Fibroblast of the aortic adventitia (primary cell): ENCODE measurements at regions not wholly inside any gene's neighbourhood (a gene's known extent, or its start where the extent isn't known, plus 50 kb on each side); places are given as distances from the start of the nearest gene placed in this dataset.

ENCODE experiments used
- DNase-seq: peaks from one replicate; pipeline ENCODE4 v3.0.0-alpha.2; 2010; ENCODE audit warnings: low read depth
- H3K4me3 ChIP-seq: 2 replicates; pipeline ENCODE4 v1.5.1; 2011; ENCODE audit warnings: low read depth, mild to moderate bottlenecking, control low read depth, low read length, moderate library complexity
- CTCF ChIP-seq: IDR thresholded peaks from 2 replicates; pipeline ENCODE4 v1.5.1; 2011; ENCODE audit warnings: mild to moderate bottlenecking, low read length, control low read depth, inconsistent platforms; ENCODE audit not compliant: insufficient read depth

- H3K4me3 ChIP-seq: no peak overlapping the region
- DNase-seq: no peak
- no peak for TF ChIP-seq CTCF
These were observed 457.5 kb upstream of the ARID1B start for GRCh38 chr6:156319707-156320106.

GRCh38 chr6:156316583-156317125 is 460.5 kb upstream of the ARID1B start:
- DNase-seq: no peak
- no peak overlapping the region for H3K4me3 ChIP-seq
- no peak for TF ChIP-seq CTCF

GRCh38 chr6:156315146-156315545 is 462.0 kb upstream of the ARID1B start:
- TF ChIP-seq CTCF: no peak
- DNase-seq: no peak
- H3K4me3 ChIP-seq: no peak overlapping the region

GRCh38 chr6:156313037-156313436 is 464.1 kb upstream of the ARID1B start:
- no peak for DNase-seq
- no peak for TF ChIP-seq CTCF
- H3K4me3 ChIP-seq: no peak overlapping the region

GRCh38 chr6:156311291-156311690 is 465.9 kb upstream of the ARID1B start:
- TF ChIP-seq CTCF: no peak
- no peak overlapping the region for H3K4me3 ChIP-seq
- no peak for DNase-seq

GRCh38 chr6:156310701-156311100 is 466.5 kb upstream of the ARID1B start:
- DNase-seq: no peak
- H3K4me3 ChIP-seq: no peak overlapping the region
- TF ChIP-seq CTCF: no peak

- no peak overlapping the region for H3K4me3 ChIP-seq
- TF ChIP-seq CTCF: no peak
- no peak for DNase-seq
These were observed 468.2 kb upstream of the ARID1B start for GRCh38 chr6:156309017-156309416.
